Activated CD4-positive, alpha-beta memory T cell treated with anti-CD3 and anti-CD28 coated beads for 36 hours (primary cell): ENCODE measurements at regions not wholly inside any gene's neighbourhood (a gene's known extent, or its start where the extent isn't known, plus 50 kb on each side); places are given as distances from the start of the nearest gene placed in this dataset.
"Not testable (repeated sequence)": the region's sequence is repeated elsewhere in the genome, so short reads cannot be mapped to it uniquely, and the experiment has no call there.

Experiments used
- CTCF ChIA-PET: fragments of 350-600 bp; sonication (Branson Sonifier 250); formaldehyde crosslinking; loops from one replicate; lab custom pipeline; 2021; ENCODE audit warnings: antibody characterized with exemption, inconsistent platforms; lab: Charles Lee
- POLR2A ChIA-PET: fragments of 350-600 bp; sonication (Branson Sonifier 250); formaldehyde crosslinking; loops from one replicate; lab custom pipeline; 2021; ENCODE audit warnings: antibody characterized with exemption; lab: Charles Lee
- DNase-seq: peaks from one replicate; pipeline ENCODE4 v3.0.0-alpha.2; 2020
- H3K27ac Mint-ChIP-seq: one replicate; pipeline ENCODE4 v1.8.0; 2021; ENCODE audit warnings: mixed read lengths
- H3K27me3 Mint-ChIP-seq: one replicate; pipeline ENCODE4 v1.8.0; 2021; ENCODE audit warnings: mixed read lengths
- H3K36me3 Mint-ChIP-seq: one replicate; pipeline ENCODE4 v1.8.0; 2021; ENCODE audit warnings: mixed read lengths
- H3K4me1 Mint-ChIP-seq: one replicate; pipeline ENCODE4 v1.8.0; 2021; ENCODE audit warnings: low read depth, mixed read lengths
- H3K4me3 Mint-ChIP-seq: one replicate; pipeline ENCODE4 v1.8.0; 2021; ENCODE audit warnings: mild to moderate bottlenecking, mixed read lengths
- H3K9me3 Mint-ChIP-seq: one replicate; pipeline ENCODE4 v1.8.0; 2021; ENCODE audit warnings: mixed read lengths
- intact Hi-C: fragments of 100-400 bp; cut with micrococcal nuclease; formaldehyde crosslinking; loops from one replicate; pipeline ENCODE4 v1.15.1; 2023

- Mint-ChIP-seq H3K9me3 (no peaks in the 10 kb centered on the region), H3K4me1 (peaks cover 49% of the 10 kb centered on the region), H3K36me3 (peaks cover 43% of the 10 kb centered on the region), H3K27ac (peak overlapping the region; percentile 66), H3K4me3 (peak overlapping the region; percentile 10), H3K27me3 (peaks cover 1% of the 10 kb centered on the region)
- ChIA-PET POLR2A (interaction anchor here (1.0 kb wide), 1 partner anchor 360 kb away, joined by 4 read pairs; no protein-coding TSS in a partner anchor), CTCF (interaction anchor here (1.2 to 1.3 kb wide), 2 partner anchors 20 to 121 kb away, joined by 4 to 6 read pairs; no protein-coding TSS in a partner anchor)
- intact Hi-C loops = loop anchor here (1.0 to 10.0 kb wide), 6 partner anchors 21 to 496 kb away; partner anchors contain the start of genes ATP6V0E2 and ZNF425
- peak; percentile 90 for DNase-seq
These were observed 123.4 kb upstream of the ZNF746 start for GRCh38 chr7:149620961-149621360.

GRCh38 chr7:149616898-149617297 is 119.3 kb upstream of the ZNF746 start:
- Mint-ChIP-seq H3K27ac (no peak overlapping the region), H3K27me3 (no peaks in the 10 kb centered on the region), H3K4me1 (peaks cover 25% of the 10 kb centered on the region), H3K36me3 (peaks cover 74% of the 10 kb centered on the region), H3K4me3 (no peak overlapping the region), H3K9me3 (no peaks in the 10 kb centered on the region)
- DNase-seq = no peak
- ChIA-PET CTCF (no interaction called here), POLR2A (interaction anchor here (0.5 kb wide), 1 partner anchor 15 kb away, joined by 3 read pairs; no protein-coding TSS in a partner anchor)
- intact Hi-C loops = no loop called here

DNA sequence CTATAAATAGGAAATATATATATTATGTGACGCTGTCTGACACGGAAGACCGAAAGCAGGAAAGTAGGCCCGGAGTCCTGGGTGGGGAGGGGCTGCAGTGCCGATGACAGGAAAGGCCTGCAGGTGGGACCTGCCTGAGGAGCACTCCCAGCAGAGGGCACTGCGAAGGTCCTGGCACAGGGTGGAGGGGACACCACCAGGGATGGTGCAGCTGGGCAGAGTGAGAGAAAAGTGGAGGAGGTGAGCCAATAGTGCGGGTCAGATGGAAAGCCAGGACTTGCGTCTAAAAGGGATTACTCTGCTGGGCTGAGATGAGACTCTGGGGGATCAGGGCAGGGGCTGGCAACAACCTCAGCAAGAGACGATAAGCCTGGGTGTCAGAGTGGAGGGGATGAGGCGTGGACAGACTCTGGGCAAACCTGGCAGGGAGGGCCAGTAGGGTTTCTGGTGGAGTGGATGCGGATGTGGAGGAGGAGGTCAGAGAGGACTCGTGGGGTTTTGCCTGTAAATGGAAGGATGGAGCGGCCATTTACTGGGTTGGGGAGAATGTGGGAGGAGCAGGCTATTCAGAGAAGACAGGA is 118.2 kb upstream of the ZNF746 start:
- CTCF ChIA-PET = no interaction called here
- intact Hi-C loops = no loop called here
- H3K9me3 Mint-ChIP-seq = no peaks in the 10 kb centered on the region

DNA sequence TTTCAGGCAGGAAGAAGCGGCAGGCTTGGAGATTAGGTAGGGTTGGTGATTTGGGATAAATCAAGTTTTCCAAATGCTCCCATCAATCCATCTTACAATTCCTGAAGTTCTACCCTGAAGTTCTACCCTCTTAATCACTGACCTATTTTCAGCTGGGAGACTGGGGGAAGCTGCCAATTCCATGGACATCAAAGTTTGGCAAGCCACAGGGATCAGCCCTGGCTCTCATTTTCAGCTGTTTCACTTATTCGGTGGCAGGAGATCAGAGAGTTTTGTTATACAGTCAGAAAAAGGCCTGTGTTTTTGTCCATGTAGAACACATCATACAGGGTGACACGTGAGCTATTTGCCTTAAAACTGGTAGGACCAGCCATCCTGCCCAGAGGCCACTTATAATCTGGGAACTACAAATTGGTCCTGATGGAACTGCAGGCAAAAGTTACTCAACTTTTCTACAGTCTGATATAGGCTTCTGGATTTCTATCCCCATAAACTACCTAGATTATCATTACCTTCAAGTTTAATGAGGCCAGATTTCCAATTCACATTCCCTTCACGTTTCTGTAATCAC is 112.9 kb upstream of the ZNF746 start:
- Mint-ChIP-seq H3K4me1 (no peaks in the 10 kb centered on the region), H3K4me3 (no peak overlapping the region), H3K36me3 (peaks cover 66% of the 10 kb centered on the region), H3K27me3 (no peaks in the 10 kb centered on the region), H3K9me3 (no peaks in the 10 kb centered on the region), H3K27ac (no peak overlapping the region)
- ChIA-PET CTCF (interaction anchor here (1.6 kb wide), 1 partner anchor 14 kb away, joined by 5 read pairs; no protein-coding TSS in a partner anchor), POLR2A (no interaction called here)
- no peak for DNase-seq
- intact Hi-C loops = no loop called here

More for the DNA sequence above, 118.2 kb upstream of the ZNF746 start:
- no peaks in the 10 kb centered on the region for H3K27me3 Mint-ChIP-seq
- no peak overlapping the region for H3K27ac Mint-ChIP-seq
- POLR2A ChIA-PET = no interaction called here
- H3K4me1 Mint-ChIP-seq = peaks cover 14% of the 10 kb centered on the region
- H3K36me3 Mint-ChIP-seq = peaks cover 75% of the 10 kb centered on the region
- no peak for DNase-seq
- no peak overlapping the region for H3K4me3 Mint-ChIP-seq

DNA sequence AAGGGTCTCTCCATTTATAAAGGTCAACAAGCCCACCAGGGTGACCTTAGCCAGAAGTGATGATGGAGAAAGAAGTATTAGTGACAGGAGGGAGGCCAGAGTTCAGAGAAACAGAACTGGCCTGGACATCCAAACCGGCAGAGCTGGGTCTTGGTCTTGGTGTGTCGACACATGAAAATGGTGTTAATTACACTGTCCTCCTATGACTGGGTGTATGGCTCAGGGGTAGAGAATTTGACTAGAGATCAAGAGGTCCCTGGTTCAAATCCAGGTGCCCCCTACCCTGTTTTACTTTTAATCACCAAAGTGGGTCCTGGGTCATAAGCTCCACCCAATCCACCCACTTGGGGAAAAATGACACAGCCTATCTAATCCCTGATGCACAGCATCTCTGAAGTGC is 110.6 kb upstream of the ZNF746 start:
- ChIA-PET CTCF (no interaction called here), POLR2A (no interaction called here)
- intact Hi-C loops = loop anchor here (1.0 to 10.0 kb wide), 2 partner anchors 23 to 583 kb away; partner anchors contain the start of gene PDIA4
- Mint-ChIP-seq H3K27ac (no peak overlapping the region), H3K36me3 (peaks cover 56% of the 10 kb centered on the region), H3K27me3 (no peaks in the 10 kb centered on the region), H3K4me3 (no peak overlapping the region), H3K4me1 (no peaks in the 10 kb centered on the region), H3K9me3 (no peaks in the 10 kb centered on the region)
- DNase-seq = no peak

DNA sequence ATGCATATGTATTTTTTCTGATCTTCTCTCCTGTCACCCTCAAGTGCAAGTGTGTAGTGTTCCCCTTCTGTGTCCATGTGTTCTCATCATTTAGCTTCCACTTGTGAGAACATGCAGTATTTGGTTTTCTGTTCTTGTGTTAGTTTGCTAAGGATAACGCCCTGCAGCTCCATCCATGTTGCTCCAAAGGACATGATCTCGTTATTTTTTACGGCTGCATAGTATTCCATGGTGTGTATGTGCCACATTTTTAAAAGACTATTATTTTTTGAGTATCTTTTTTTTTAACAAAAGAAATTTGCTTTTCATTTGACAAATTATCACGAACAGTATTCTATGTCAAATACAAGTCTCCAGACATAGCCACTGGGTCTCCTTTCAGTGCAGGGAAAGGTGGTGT is 110.1 kb upstream of the ZNF746 start:
- ChIA-PET POLR2A (no interaction called here), CTCF (no interaction called here)
- Mint-ChIP-seq H3K27me3 (no peaks in the 10 kb centered on the region), H3K9me3 (no peaks in the 10 kb centered on the region), H3K4me3 (no peak overlapping the region), H3K4me1 (no peaks in the 10 kb centered on the region), H3K27ac (no peak overlapping the region), H3K36me3 (peaks cover 53% of the 10 kb centered on the region)
- intact Hi-C loops = loop anchor here (1.0 to 10.0 kb wide), 2 partner anchors 22 to 583 kb away; partner anchors contain the start of gene PDIA4
- DNase-seq = no peak

GRCh38 chr7:149606826-149607225 is 109.2 kb upstream of the ZNF746 start:
- Mint-ChIP-seq H3K4me3 (no peak overlapping the region), H3K9me3 (no peaks in the 10 kb centered on the region), H3K36me3 (peaks cover 52% of the 10 kb centered on the region), H3K27me3 (no peaks in the 10 kb centered on the region), H3K27ac (no peak overlapping the region), H3K4me1 (no peaks in the 10 kb centered on the region)
- no peak for DNase-seq
- POLR2A ChIA-PET = interaction anchor here (1.6 kb wide), 1 partner anchor 176 kb away, joined by 3 read pairs; no protein-coding TSS in a partner anchor
- CTCF ChIA-PET = interaction anchor here (1.2 kb wide), 1 partner anchor 18 kb away, joined by 5 read pairs; no protein-coding TSS in a partner anchor
- intact Hi-C loops = loop anchor here (10.0 kb wide), 1 partner anchor 582 kb away; the partner anchor contains the start of gene PDIA4

- CTCF ChIA-PET = interaction anchor here (1.2 kb wide), 1 partner anchor 19 kb away, joined by 4 read pairs; no protein-coding TSS in a partner anchor
- POLR2A ChIA-PET = interaction anchor here (0.6 to 1.6 kb wide), 4 partner anchors 8 to 175 kb away, joined by 3 to 4 read pairs (median 3); no protein-coding TSS in a partner anchor
- Mint-ChIP-seq H3K4me3 (no peak overlapping the region), H3K9me3 (no peaks in the 10 kb centered on the region), H3K4me1 (peaks cover 9% of the 10 kb centered on the region), H3K27ac (no peak overlapping the region), H3K27me3 (no peaks in the 10 kb centered on the region), H3K36me3 (peaks cover 50% of the 10 kb centered on the region)
- intact Hi-C loops = loop anchor here (10.0 kb wide), 1 partner anchor 581 kb away; the partner anchor contains the start of gene PDIA4
- DNase-seq = no peak
These were observed 108.1 kb upstream of the ZNF746 start for GRCh38 chr7:149605696-149606095.

GRCh38 chr7:149604521-149604920 is 106.9 kb upstream of the ZNF746 start:
- Mint-ChIP-seq H3K27me3 (no peaks in the 10 kb centered on the region), H3K9me3 (no peaks in the 10 kb centered on the region), H3K4me1 (peaks cover 21% of the 10 kb centered on the region), H3K4me3 (no peak overlapping the region), H3K36me3 (peaks cover 46% of the 10 kb centered on the region), H3K27ac (no peak overlapping the region)
- ChIA-PET CTCF (interaction anchor here (1.2 to 1.5 kb wide), 2 partner anchors 20 to 21 kb away, joined by 3 to 4 read pairs; no protein-coding TSS in a partner anchor), POLR2A (interaction anchor here (1.0 kb wide), 1 partner anchor 15 kb away, joined by 3 read pairs; no protein-coding TSS in a partner anchor)
- intact Hi-C loops = loop anchor here (10.0 kb wide), 1 partner anchor 580 kb away; the partner anchor contains the start of gene PDIA4
- DNase-seq = no peak

GRCh38 chr7:149600669-149601330 is 103.2 kb upstream of the ZNF746 start:
- H3K9me3 Mint-ChIP-seq, H3K27me3 Mint-ChIP-seq: not testable (repeated sequence)
- Mint-ChIP-seq H3K4me3 (peak overlapping the region; percentile 43), H3K4me1 (peaks cover 30% of the 10 kb centered on the region), H3K27ac (peak overlapping the region; percentile 72), H3K36me3 (peaks cover 46% of the 10 kb centered on the region)
- POLR2A ChIA-PET = interaction anchor here (1.0 to 1.2 kb wide), 2 partner anchors 23 to 24 kb away, joined by 3 read pairs; no protein-coding TSS in a partner anchor
- intact Hi-C loops = loop anchor here (1.0 to 10.0 kb wide), 6 partner anchors 20 to 576 kb away; partner anchors contain the start of genes PDIA4 and ZNF746
- DNase-seq = peak; percentile 88
- CTCF ChIA-PET = interaction anchor here (1.7 to 4.7 kb wide), 3 partner anchors 20 to 24 kb away, joined by 5 to 29 read pairs (median 6); no protein-coding TSS in a partner anchor

GRCh38 chr7:149599636-149600206 is 102.1 kb upstream of the ZNF746 start:
- CTCF ChIA-PET = interaction anchor here (0.8 to 4.7 kb wide), 8 partner anchors 18 to 290 kb away, joined by 3 to 29 read pairs (median 5); no protein-coding TSS in a partner anchor
- Mint-ChIP-seq H3K27me3 (no peaks in the 10 kb centered on the region), H3K36me3 (peaks cover 53% of the 10 kb centered on the region), H3K9me3 (no peaks in the 10 kb centered on the region), H3K27ac (peak overlapping the region; percentile 72), H3K4me1 (peaks cover 35% of the 10 kb centered on the region), H3K4me3 (peak overlapping the region; percentile 31)
- intact Hi-C loops = loop anchor here (1.0 to 10.0 kb wide), 6 partner anchors 19 to 575 kb away; partner anchors contain the start of genes PDIA4 and ZNF746
- peak; percentile 20 for DNase-seq
- POLR2A ChIA-PET = interaction anchor here (1.2 kb wide), 1 partner anchor 24 kb away, joined by 3 read pairs; no protein-coding TSS in a partner anchor
